Spleen (tissue), 7 donors: ENCODE measurements at regions not wholly inside any gene's neighbourhood (a gene's known extent, or its start where the extent isn't known, plus 50 kb on each side); places are given as distances from the start of the nearest gene placed in this dataset.

ENCODE experiments used
- POLR2A ChIP-seq, 3 donors: fragments of 450-650 bp; IDR thresholded peaks; one replicate each; pipeline ENCODE4 v1.5.1; 2017; ENCODE audit warnings: antibody characterized with exemption in 3 of 3, mild to moderate bottlenecking in 1 of 3
- POLR2AphosphoS5 ChIP-seq, 3 donors: sonication (generic); formaldehyde crosslinking; IDR thresholded peaks; one replicate each; pipeline ENCODE4 v1.5.1; 2017; ENCODE audit warnings: antibody characterized with exemption in 3 of 3
- TF ChIP-seq, protein P1 (sequence below), 11 experiments: fragments of 200-600 bp in 7 of 11; fragments of 450-650 bp in 4 of 11; sonication (generic) in 4 of 11; IDR thresholded peaks in 8 of 11; conservative IDR thresholded peaks in 3 of 11; 1 replicate in 7 of 11; 2 replicates in 4 of 11; pipeline versions ENCODE4 v1.4.0 to v1.8.0; 2016 to 2021; ENCODE audit warnings: antibody characterized with exemption in 11 of 11, inconsistent platforms in 4 of 11, mild to moderate bottlenecking in 1 of 11
- donor health status: DM: no; HTN: no; CAD: no; lungs with moderate emphysema.
- donor health status: DM: no; HTN: no; CAD: no.
- donor health status: DM: no; HTN: no; CAD: no.

- TF ChIP-seq, protein P1, sequence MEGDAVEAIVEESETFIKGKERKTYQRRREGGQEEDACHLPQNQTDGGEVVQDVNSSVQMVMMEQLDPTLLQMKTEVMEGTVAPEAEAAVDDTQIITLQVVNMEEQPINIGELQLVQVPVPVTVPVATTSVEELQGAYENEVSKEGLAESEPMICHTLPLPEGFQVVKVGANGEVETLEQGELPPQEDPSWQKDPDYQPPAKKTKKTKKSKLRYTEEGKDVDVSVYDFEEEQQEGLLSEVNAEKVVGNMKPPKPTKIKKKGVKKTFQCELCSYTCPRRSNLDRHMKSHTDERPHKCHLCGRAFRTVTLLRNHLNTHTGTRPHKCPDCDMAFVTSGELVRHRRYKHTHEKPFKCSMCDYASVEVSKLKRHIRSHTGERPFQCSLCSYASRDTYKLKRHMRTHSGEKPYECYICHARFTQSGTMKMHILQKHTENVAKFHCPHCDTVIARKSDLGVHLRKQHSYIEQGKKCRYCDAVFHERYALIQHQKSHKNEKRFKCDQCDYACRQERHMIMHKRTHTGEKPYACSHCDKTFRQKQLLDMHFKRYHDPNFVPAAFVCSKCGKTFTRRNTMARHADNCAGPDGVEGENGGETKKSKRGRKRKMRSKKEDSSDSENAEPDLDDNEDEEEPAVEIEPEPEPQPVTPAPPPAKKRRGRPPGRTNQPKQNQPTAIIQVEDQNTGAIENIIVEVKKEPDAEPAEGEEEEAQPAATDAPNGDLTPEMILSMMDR (IDR thresholded peaks at IDR 0.05 in 8 of 11, conservative IDR thresholded peaks at IDR 0.05 in 3 of 11), result no peak
- no peak for TF ChIP-seq POLR2AphosphoS5 (IDR thresholded peaks at IDR 0.05)
- TF ChIP-seq POLR2A (IDR thresholded peaks at IDR 0.05), result no peak
These were observed 655.1 kb upstream of the CITED2 start for GRCh38 chr6:140029551-140029950.
